GM12892 (cell line): ENCODE measurements at regions not wholly inside any gene's neighbourhood (a gene's known extent, or its start where the extent isn't known, plus 50 kb on each side); places are given as distances from the start of the nearest gene placed in this dataset.
"Not testable (repeated sequence)": the region's sequence is repeated elsewhere in the genome, so short reads cannot be mapped to it uniquely, and the experiment has no call there.

Source experiments
- DNase-seq: peaks from one replicate; pipeline ENCODE4 v3.0.0; 2011; ENCODE audit not compliant: insufficient read length
- FAIRE-seq: peaks from 2 replicates; lab custom pipeline; 2011; peaks lifted over from hg19 to GRCh38; lab: Jason Lieb, UNC

GRCh38 chr2:87417742-87418567, 329.9 kb upstream of the PLGLB2 start:
- not testable (repeated sequence) for FAIRE-seq

GRCh38 chr2:87418823-87419822, 328.8 kb upstream of the PLGLB2 start:
- DNase-seq, FAIRE-seq: not testable (repeated sequence)

More at GRCh38 chr2:87417742-87418567, 329.9 kb upstream of the PLGLB2 start:
- DNase-seq: not testable (repeated sequence)

GRCh38 chr2:87419980-87420379, 327.9 kb upstream of the PLGLB2 start:
- DNase-seq, FAIRE-seq: not testable (repeated sequence)

GRCh38 chr2:87420954-87421353, 326.9 kb upstream of the PLGLB2 start:
- FAIRE-seq, DNase-seq: not testable (repeated sequence)

- not testable (repeated sequence) for DNase-seq, FAIRE-seq
Measured at GRCh38 chr2:87423796-87424762, 323.8 kb upstream of the PLGLB2 start.

- not testable (repeated sequence) for FAIRE-seq, DNase-seq
Measured at GRCh38 chr2:87424763-87425154, 323.1 kb upstream of the PLGLB2 start.

GRCh38 chr2:87425191-87425590, 322.7 kb upstream of the PLGLB2 start:
- not testable (repeated sequence) for FAIRE-seq, DNase-seq

- not testable (repeated sequence) for DNase-seq, FAIRE-seq
Measured at GRCh38 chr2:87425717-87426116, 322.2 kb upstream of the PLGLB2 start.

GRCh38 chr2:87428452-87429130, 319.3 kb upstream of the PLGLB2 start:
- not testable (repeated sequence) for FAIRE-seq

GRCh38 chr2:87429206-87429930, 318.5 kb upstream of the PLGLB2 start:
- DNase-seq, FAIRE-seq: not testable (repeated sequence)

More at GRCh38 chr2:87428452-87429130, 319.3 kb upstream of the PLGLB2 start:
- DNase-seq: not testable (repeated sequence)

GRCh38 chr2:87429931-87430275, 318.0 kb upstream of the PLGLB2 start:
- FAIRE-seq, DNase-seq: not testable (repeated sequence)

- not testable (repeated sequence) for DNase-seq, FAIRE-seq
Measured at GRCh38 chr2:87431051-87431450, 316.8 kb upstream of the PLGLB2 start.

- not testable (repeated sequence) for DNase-seq, FAIRE-seq
Measured at GRCh38 chr2:87432711-87433453, 315.0 kb upstream of the PLGLB2 start.

- DNase-seq, FAIRE-seq: not testable (repeated sequence)
Measured at GRCh38 chr2:87436007-87436406, 311.9 kb upstream of the PLGLB2 start.

GRCh38 chr2:87437701-87438260, 310.1 kb upstream of the PLGLB2 start:
- not testable (repeated sequence) for DNase-seq, FAIRE-seq

GRCh38 chr2:87438780-87439454, 309.0 kb upstream of the PLGLB2 start:
- not testable (repeated sequence) for FAIRE-seq, DNase-seq
